ENCODE measurements at regions not wholly inside any gene's neighbourhood (a gene's known extent, or its start where the extent isn't known, plus 50 kb on each side); places are given as distances from the start of the nearest gene placed in this dataset.

- no peak for TF ChIP-seq CTCF (IDR thresholded peaks at IDR 0.05; ENCODE audit: low read depth, low read length)
- no peak for TF ChIP-seq EZH2phosphoT487 (IDR thresholded peaks at IDR 0.05; ENCODE audit: low read depth)
Observed at GRCh38 chr5:92674321-92674720, 906.7 kb downstream of the NR2F1-AS1 start.

All from OCI-LY3 (cell line).